NCI-H2227 (cell line): ENCODE measurements at regions not wholly inside any gene's neighbourhood (a gene's known extent, or its start where the extent isn't known, plus 50 kb on each side); places are given as distances from the start of the nearest gene placed in this dataset.
A peak's percentile ranks its signal among the peaks of the same experiment; 100 is the strongest.
"Not testable (repeated sequence)": the region's sequence is repeated elsewhere in the genome, so short reads cannot be mapped to it uniquely, and the experiment has no call there.

ENCODE experiments used
- DNase-seq: peaks from one replicate; lab custom pipeline; 2025; ENCODE audit not compliant: unreplicated experiment; lab: John Stamatoyannopoulos, UW

GRCh38 chr14:55803873-55804553, 224.0 kb downstream of the KTN1 start:
- no peak for DNase-seq

GRCh38 chr14:55805250-55805649, 225.2 kb downstream of the KTN1 start:
- no peak for DNase-seq

GRCh38 chr14:55807053-55807880, 227.3 kb downstream of the KTN1 start:
- DNase-seq, result peak; percentile 42

- DNase-seq, result no peak
These were observed 227.9 kb downstream of the KTN1 start for GRCh38 chr14:55807881-55808379.

GRCh38 chr14:55813630-55814029, 233.6 kb downstream of the KTN1 start:
- no peak for DNase-seq

GRCh38 chr14:55814064-55814463, 234.1 kb downstream of the KTN1 start:
- no peak for DNase-seq

GRCh38 chr14:55814873-55815272, 234.9 kb downstream of the KTN1 start:
- DNase-seq, result no peak

- no peak for DNase-seq
These were observed 236.2 kb downstream of the KTN1 start for GRCh38 chr14:55816225-55816624.

- no peak for DNase-seq
These were observed 239.8 kb downstream of the KTN1 start for GRCh38 chr14:55819610-55820304.

- DNase-seq, result no peak
These were observed 242.9 kb downstream of the KTN1 start for GRCh38 chr14:55822906-55823305.

- DNase-seq, result no peak
These were observed 252.3 kb downstream of the KTN1 start for GRCh38 chr14:55832122-55832911.

GRCh38 chr14:55832974-55833373, 253.0 kb downstream of the KTN1 start:
- no peak for DNase-seq

GRCh38 chr14:55834390-55834789, 254.4 kb downstream of the KTN1 start:
- DNase-seq, result no peak

- no peak for DNase-seq
These were observed 256.0 kb downstream of the KTN1 start for GRCh38 chr14:55835985-55836384.

- DNase-seq, result no peak
These were observed 257.5 kb downstream of the KTN1 start for GRCh38 chr14:55837467-55837866.

GRCh38 chr14:55838529-55839052, 258.6 kb downstream of the KTN1 start:
- no peak for DNase-seq

GRCh38 chr14:55839301-55839947, 259.4 kb downstream of the KTN1 start:
- not testable (repeated sequence) for DNase-seq

GRCh38 chr14:55840821-55841220, 260.8 kb downstream of the KTN1 start:
- DNase-seq, result no peak

- DNase-seq, result no peak
These were observed 261.6 kb downstream of the KTN1 start for GRCh38 chr14:55841625-55842024.
